Activated naive CD8-positive, alpha-beta T cell (primary cell): ENCODE measurements at regions not wholly inside any gene's neighbourhood (a gene's known extent, or its start where the extent isn't known, plus 50 kb on each side); places are given as distances from the start of the nearest gene placed in this dataset.

Source experiments
- H3K27ac Mint-ChIP-seq: one replicate; pipeline ENCODE4 v1.8.0; 2021; ENCODE audit warnings: mixed read lengths
- H3K27me3 Mint-ChIP-seq: one replicate; pipeline ENCODE4 v1.8.0; 2021; ENCODE audit warnings: mixed read lengths
- H3K36me3 Mint-ChIP-seq: one replicate; pipeline ENCODE4 v1.8.0; 2021; ENCODE audit warnings: mixed read lengths
- H3K4me1 Mint-ChIP-seq: one replicate; pipeline ENCODE4 v1.8.0; 2021; ENCODE audit warnings: low read depth, mixed read lengths
- H3K4me3 Mint-ChIP-seq: one replicate; pipeline ENCODE4 v1.8.0; 2021; ENCODE audit warnings: mild to moderate bottlenecking, mixed read lengths
- H3K9me3 Mint-ChIP-seq: one replicate; pipeline ENCODE4 v1.8.0; 2021; ENCODE audit warnings: low read depth, mixed read lengths

GRCh38 chr11:122505304-122506006, 150.1 kb upstream of the UBASH3B start:
- Mint-ChIP-seq H3K4me3 (no peak overlapping the region), H3K27ac (no peak overlapping the region), H3K36me3 (no peaks in the 10 kb centered on the region), H3K27me3 (peaks cover 25% of the 10 kb centered on the region), H3K9me3 (no peaks in the 10 kb centered on the region), H3K4me1 (no peaks in the 10 kb centered on the region)

DNA sequence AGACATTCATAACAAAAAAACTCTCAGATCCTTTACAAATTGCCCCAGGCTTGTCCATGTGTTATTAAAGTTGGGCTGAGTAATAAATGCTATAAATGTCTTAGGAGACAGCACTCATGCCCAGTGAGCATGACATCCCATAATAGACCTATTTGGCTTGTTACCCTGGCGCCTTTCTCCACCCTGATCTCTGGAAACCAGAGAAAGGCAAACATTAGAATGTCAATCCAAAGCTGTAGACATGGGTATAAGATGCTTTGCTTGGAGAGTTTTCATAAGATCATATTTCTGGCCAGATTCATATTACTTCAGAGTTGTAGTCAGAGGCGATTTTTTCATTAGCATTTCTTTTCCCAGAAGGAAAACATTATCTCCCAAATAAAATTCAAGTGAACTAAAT, 161.3 kb upstream of the UBASH3B start:
- H3K36me3 Mint-ChIP-seq = no peaks in the 10 kb centered on the region
- peaks cover 6% of the 10 kb centered on the region for H3K27me3 Mint-ChIP-seq
- no peaks in the 10 kb centered on the region for H3K4me1 Mint-ChIP-seq
- no peaks in the 10 kb centered on the region for H3K9me3 Mint-ChIP-seq
- H3K27ac Mint-ChIP-seq = no peak overlapping the region
- no peak overlapping the region for H3K4me3 Mint-ChIP-seq

DNA sequence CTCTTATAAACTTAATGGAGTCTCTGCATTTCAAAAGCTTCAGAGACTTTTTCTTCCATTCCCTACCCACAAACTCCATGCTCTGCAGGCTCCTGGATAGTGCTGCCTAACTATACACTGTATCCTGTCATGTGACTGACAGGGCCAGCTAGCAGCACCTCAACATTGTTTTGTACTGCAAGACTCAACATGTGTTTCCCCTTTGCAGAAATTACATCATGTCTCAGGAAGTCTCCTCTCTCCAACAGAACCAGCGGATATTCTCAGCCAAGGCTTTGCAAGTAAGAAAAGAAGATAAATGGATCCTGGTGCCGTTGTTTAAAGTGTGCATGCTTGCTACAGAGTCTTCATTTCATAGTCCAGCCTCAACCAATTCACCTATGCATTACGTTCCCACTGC, 164.0 kb upstream of the UBASH3B start:
- Mint-ChIP-seq H3K27ac (no peak overlapping the region), H3K9me3 (no peaks in the 10 kb centered on the region), H3K4me1 (no peaks in the 10 kb centered on the region), H3K4me3 (no peak overlapping the region), H3K27me3 (peaks cover 2% of the 10 kb centered on the region), H3K36me3 (no peaks in the 10 kb centered on the region)

GRCh38 chr11:122488892-122489706, 166.4 kb upstream of the UBASH3B start:
- no peaks in the 10 kb centered on the region for H3K36me3 Mint-ChIP-seq
- no peaks in the 10 kb centered on the region for H3K4me1 Mint-ChIP-seq
- H3K27me3 Mint-ChIP-seq = peaks cover 3% of the 10 kb centered on the region
- H3K27ac Mint-ChIP-seq = no peak overlapping the region
- H3K9me3 Mint-ChIP-seq = no peaks in the 10 kb centered on the region
- H3K4me3 Mint-ChIP-seq = no peak overlapping the region

DNA sequence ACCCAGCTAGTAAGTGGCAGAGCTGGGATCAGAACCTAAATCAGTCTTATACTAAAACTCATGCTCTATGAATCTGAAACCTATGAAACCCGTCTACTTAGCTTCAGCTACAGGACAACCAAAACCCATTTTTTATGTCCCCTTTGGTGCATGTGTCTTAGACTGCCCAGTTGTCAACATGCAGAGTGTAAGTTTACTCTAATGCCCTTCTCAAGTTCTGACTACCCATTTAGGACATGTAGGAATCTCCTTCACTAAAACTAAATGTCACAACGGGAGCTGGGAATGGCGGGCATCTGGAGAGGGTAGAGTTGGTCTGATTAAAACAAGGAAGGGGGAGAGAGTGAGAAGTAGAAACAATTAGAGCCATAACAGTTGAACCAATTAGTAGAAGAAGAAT, 167.9 kb upstream of the UBASH3B start:
- Mint-ChIP-seq H3K9me3 (peaks cover 10% of the 10 kb centered on the region), H3K36me3 (no peaks in the 10 kb centered on the region), H3K4me3 (no peak overlapping the region), H3K4me1 (no peaks in the 10 kb centered on the region), H3K27ac (no peak overlapping the region), H3K27me3 (peaks cover 3% of the 10 kb centered on the region)

DNA sequence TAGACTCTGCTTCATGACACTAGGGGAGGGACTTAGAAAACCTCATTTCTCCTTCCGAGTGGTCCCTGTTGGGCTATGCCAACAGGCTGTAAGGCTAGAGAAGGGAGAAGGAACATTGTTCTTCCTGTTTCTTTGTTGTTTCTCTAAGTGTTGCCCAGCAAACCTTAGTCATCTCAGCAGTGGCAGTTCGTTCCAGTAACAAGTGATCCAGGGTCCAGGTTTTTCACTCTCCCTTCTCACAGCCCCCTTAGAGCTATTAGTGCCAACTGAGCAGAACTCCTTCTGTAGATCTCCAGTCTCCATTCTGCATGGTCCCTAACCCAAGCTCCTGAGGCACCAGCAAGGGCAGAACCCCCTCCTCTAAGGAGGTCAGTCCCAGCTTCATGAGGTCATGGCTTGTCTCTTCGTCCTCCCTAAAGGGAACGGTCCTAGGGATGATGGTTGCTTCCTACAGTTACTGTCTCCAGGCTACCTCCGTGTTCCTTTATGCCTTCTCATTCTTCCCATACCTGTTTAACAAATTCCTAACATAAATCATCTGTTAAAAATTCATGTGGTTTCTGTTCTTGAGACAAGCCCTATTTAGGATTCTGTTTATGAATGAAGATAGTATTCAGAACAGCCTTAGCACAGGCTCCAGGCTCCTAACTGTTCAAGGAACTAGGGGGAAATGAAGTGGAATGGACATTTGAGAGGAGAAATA, 168.6 kb upstream of the UBASH3B start:
- Mint-ChIP-seq H3K27me3 (peaks cover 3% of the 10 kb centered on the region), H3K4me3 (no peak overlapping the region), H3K27ac (no peak overlapping the region), H3K4me1 (no peaks in the 10 kb centered on the region), H3K9me3 (peaks cover 14% of the 10 kb centered on the region), H3K36me3 (no peaks in the 10 kb centered on the region)

DNA sequence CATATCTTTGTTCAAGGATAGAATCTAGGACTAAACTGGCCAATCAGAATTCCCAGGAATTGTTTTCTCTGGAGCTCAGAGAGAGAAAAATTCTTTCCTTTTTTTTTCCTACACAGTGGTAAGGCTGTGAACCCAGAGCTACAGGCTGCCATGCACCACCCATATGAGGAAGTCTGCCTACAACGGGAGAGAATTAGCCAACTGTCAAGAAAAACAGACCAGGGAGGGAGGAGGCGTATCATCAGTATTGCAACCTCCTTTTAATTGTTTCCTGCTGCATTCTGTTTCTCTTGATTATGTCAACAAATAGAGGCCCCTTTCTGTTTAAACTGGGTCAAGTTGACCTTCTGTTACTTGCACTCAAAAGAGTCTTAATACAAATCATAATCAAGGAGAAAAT, 176.5 kb upstream of the UBASH3B start:
- H3K9me3 Mint-ChIP-seq = peaks cover 17% of the 10 kb centered on the region
- no peaks in the 10 kb centered on the region for H3K4me1 Mint-ChIP-seq
- peaks cover 3% of the 10 kb centered on the region for H3K27me3 Mint-ChIP-seq
- no peak overlapping the region for H3K27ac Mint-ChIP-seq
- no peak overlapping the region for H3K4me3 Mint-ChIP-seq
- no peaks in the 10 kb centered on the region for H3K36me3 Mint-ChIP-seq

DNA sequence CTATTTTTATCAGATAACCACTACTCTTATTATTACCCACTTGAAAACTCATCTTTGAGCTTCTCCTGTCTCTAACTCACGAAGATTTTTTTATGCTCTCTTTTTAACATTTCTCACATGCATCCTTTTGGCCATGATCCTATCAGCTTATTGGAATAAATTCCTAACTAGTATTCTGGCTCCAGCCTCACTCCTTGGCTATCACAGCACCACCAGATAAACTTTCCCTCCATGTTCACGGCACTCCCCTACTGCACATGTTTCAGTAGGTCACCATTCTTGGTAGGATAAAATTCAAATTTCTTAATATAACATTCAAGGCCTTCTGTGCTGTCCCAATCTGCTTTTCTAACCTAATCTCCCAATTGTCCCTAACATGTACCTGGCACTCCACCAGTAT, 186.6 kb upstream of the UBASH3B start:
- Mint-ChIP-seq H3K9me3 (peaks cover 6% of the 10 kb centered on the region), H3K4me3 (no peak overlapping the region), H3K27me3 (peaks cover under 1% of the 10 kb centered on the region), H3K36me3 (no peaks in the 10 kb centered on the region), H3K27ac (no peak overlapping the region), H3K4me1 (no peaks in the 10 kb centered on the region)

- no peaks in the 10 kb centered on the region for H3K4me1 Mint-ChIP-seq
- peaks cover 2% of the 10 kb centered on the region for H3K36me3 Mint-ChIP-seq
- peaks cover 2% of the 10 kb centered on the region for H3K27me3 Mint-ChIP-seq
- no peak overlapping the region for H3K27ac Mint-ChIP-seq
- H3K4me3 Mint-ChIP-seq = no peak overlapping the region
- peaks cover 20% of the 10 kb centered on the region for H3K9me3 Mint-ChIP-seq
Observed at GRCh38 chr11:122463530-122463929, 192.0 kb upstream of the UBASH3B start.

DNA sequence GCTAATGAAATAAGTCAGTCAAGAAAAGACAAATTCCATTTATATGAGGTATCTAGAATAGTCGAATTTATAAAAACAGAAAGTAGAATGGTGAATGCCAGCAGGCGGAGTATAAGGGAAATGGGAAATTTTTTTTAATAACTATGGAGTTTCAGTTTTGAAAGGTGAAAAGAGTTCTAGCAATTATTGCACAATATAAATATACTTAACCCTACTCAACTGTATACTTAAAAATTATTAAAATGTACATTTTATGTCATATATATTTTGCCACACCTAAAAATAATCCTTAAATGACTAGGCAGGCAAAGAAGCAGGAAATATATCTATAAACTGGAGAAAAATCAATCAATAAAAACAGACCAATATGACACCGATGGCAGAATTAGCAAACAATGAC, 196.5 kb upstream of the UBASH3B start:
- Mint-ChIP-seq H3K9me3 (peaks cover 31% of the 10 kb centered on the region), H3K27ac (no peak overlapping the region), H3K36me3 (peaks cover 2% of the 10 kb centered on the region), H3K27me3 (peaks cover 12% of the 10 kb centered on the region), H3K4me3 (no peak overlapping the region), H3K4me1 (no peaks in the 10 kb centered on the region)

- Mint-ChIP-seq H3K9me3 (peaks cover 19% of the 10 kb centered on the region), H3K4me1 (no peaks in the 10 kb centered on the region), H3K27ac (no peak overlapping the region), H3K27me3 (peaks cover 20% of the 10 kb centered on the region), H3K4me3 (no peak overlapping the region), H3K36me3 (no peaks in the 10 kb centered on the region)
Observed at GRCh38 chr11:122453586-122453985, 201.9 kb upstream of the UBASH3B start.

GRCh38 chr11:122451911-122452310, 203.6 kb upstream of the UBASH3B start:
- no peaks in the 10 kb centered on the region for H3K36me3 Mint-ChIP-seq
- H3K27ac Mint-ChIP-seq = no peak overlapping the region
- H3K4me3 Mint-ChIP-seq = no peak overlapping the region
- peaks cover 8% of the 10 kb centered on the region for H3K9me3 Mint-ChIP-seq
- peaks cover 25% of the 10 kb centered on the region for H3K27me3 Mint-ChIP-seq
- no peaks in the 10 kb centered on the region for H3K4me1 Mint-ChIP-seq

DNA sequence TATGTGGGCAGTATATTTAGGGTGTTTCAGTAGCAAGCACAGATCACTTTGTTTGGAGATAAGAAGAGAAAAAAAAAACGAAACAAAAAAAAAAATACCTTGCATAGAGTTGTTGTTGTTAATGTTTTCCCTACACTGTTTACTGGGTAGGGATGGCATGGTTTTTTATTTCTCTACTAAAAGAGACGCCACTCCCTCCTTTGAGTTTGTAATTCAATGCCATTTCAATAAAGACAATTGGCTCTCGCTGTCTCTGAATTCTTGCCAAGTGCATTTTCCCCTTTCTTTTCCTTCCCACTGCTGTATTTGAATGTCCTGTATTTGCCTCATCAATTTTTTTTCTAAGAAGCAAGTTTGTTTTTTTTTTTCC, 213.9 kb upstream of the UBASH3B start:
- no peaks in the 10 kb centered on the region for H3K36me3 Mint-ChIP-seq
- H3K4me1 Mint-ChIP-seq = peaks cover 7% of the 10 kb centered on the region
- no peaks in the 10 kb centered on the region for H3K9me3 Mint-ChIP-seq
- H3K4me3 Mint-ChIP-seq = no peak overlapping the region
- H3K27me3 Mint-ChIP-seq = peaks cover 21% of the 10 kb centered on the region
- H3K27ac Mint-ChIP-seq = no peak overlapping the region

- Mint-ChIP-seq H3K27me3 (peaks cover 20% of the 10 kb centered on the region), H3K36me3 (no peaks in the 10 kb centered on the region), H3K4me1 (peaks cover 7% of the 10 kb centered on the region), H3K27ac (no peak overlapping the region), H3K4me3 (no peak overlapping the region), H3K9me3 (no peaks in the 10 kb centered on the region)
Observed at GRCh38 chr11:122440811-122441665, 214.5 kb upstream of the UBASH3B start.
